ENCODE measurements at regions not wholly inside any gene's neighbourhood (a gene's known extent, or its start where the extent isn't known, plus 50 kb on each side); places are given as distances from the start of the nearest gene placed in this dataset.

- Histone ChIP-seq H3K4me2 (ENCODE audit: low read length) (no peak overlapping the region), H3K79me2 (ENCODE audit: control insufficient read depth, low read length) (no peaks in the 10 kb centered on the region), H4K20me1 (ENCODE audit: control insufficient read depth, insufficient read depth, low read depth, low read length) (no peaks in the 10 kb centered on the region), H3K4me1 (ENCODE audit: control insufficient read depth, low read length) (no peaks in the 10 kb centered on the region), H3K9me3 (ENCODE audit: control insufficient read depth, insufficient read depth, low read length) (no peaks in the 10 kb centered on the region), H3K4me3 (ENCODE audit: low read length) (no peak overlapping the region), H3F3A (ENCODE audit: control insufficient read depth, insufficient read depth) (no peaks in the 10 kb centered on the region), H3K27me3 (ENCODE audit: control insufficient read depth, low read length) (no peaks in the 10 kb centered on the region), H3K36me3 (ENCODE audit: control insufficient read depth, low read length) (no peaks in the 10 kb centered on the region), H3K27ac (ENCODE audit: low read depth, low read length) (no peak overlapping the region), H3K9me2 (replicated peaks; ENCODE audit: control insufficient read depth, low read length) (no peaks in the 10 kb centered on the region)
- TF ChIP-seq EZH2phosphoT487 (IDR thresholded peaks at IDR 0.05; ENCODE audit: borderline replicate concordance, low read length): no peak
- TF ChIP-seq, protein P1, sequence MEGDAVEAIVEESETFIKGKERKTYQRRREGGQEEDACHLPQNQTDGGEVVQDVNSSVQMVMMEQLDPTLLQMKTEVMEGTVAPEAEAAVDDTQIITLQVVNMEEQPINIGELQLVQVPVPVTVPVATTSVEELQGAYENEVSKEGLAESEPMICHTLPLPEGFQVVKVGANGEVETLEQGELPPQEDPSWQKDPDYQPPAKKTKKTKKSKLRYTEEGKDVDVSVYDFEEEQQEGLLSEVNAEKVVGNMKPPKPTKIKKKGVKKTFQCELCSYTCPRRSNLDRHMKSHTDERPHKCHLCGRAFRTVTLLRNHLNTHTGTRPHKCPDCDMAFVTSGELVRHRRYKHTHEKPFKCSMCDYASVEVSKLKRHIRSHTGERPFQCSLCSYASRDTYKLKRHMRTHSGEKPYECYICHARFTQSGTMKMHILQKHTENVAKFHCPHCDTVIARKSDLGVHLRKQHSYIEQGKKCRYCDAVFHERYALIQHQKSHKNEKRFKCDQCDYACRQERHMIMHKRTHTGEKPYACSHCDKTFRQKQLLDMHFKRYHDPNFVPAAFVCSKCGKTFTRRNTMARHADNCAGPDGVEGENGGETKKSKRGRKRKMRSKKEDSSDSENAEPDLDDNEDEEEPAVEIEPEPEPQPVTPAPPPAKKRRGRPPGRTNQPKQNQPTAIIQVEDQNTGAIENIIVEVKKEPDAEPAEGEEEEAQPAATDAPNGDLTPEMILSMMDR (IDR thresholded peaks at IDR 0.05; ENCODE audit: low read depth, low read length, poor library complexity, severe bottlenecking): no peak
Observed at GRCh38 chr6:98323605-98324004, 510.8 kb upstream of the POU3F2 start.

GRCh38 chr6:98324446-98324845 is 509.9 kb upstream of the POU3F2 start:
- H3K4me1 ChIP-seq (ENCODE audit: control insufficient read depth, low read length): no peaks in the 10 kb centered on the region
- no peak overlapping the region for H3K27ac ChIP-seq (ENCODE audit: low read depth, low read length)
- H3K4me3 ChIP-seq (ENCODE audit: low read length): no peak overlapping the region
- H4K20me1 ChIP-seq (ENCODE audit: control insufficient read depth, insufficient read depth, low read depth, low read length): no peaks in the 10 kb centered on the region
- no peaks in the 10 kb centered on the region for H3K36me3 ChIP-seq (ENCODE audit: control insufficient read depth, low read length)
- no peaks in the 10 kb centered on the region for H3F3A ChIP-seq (ENCODE audit: control insufficient read depth, insufficient read depth)
- H3K9me3 ChIP-seq (ENCODE audit: control insufficient read depth, insufficient read depth, low read length): no peaks in the 10 kb centered on the region
- H3K4me2 ChIP-seq (ENCODE audit: low read length): no peak overlapping the region
- no peak for TF ChIP-seq EZH2phosphoT487 (IDR thresholded peaks at IDR 0.05; ENCODE audit: borderline replicate concordance, low read length)
- TF ChIP-seq, protein P1 (IDR thresholded peaks at IDR 0.05; ENCODE audit: low read depth, low read length, poor library complexity, severe bottlenecking): no peak
- no peaks in the 10 kb centered on the region for H3K27me3 ChIP-seq (ENCODE audit: control insufficient read depth, low read length)
- H3K79me2 ChIP-seq (ENCODE audit: control insufficient read depth, low read length): no peaks in the 10 kb centered on the region
- H3K9me2 ChIP-seq (replicated peaks; ENCODE audit: control insufficient read depth, low read length): no peaks in the 10 kb centered on the region

DNA sequence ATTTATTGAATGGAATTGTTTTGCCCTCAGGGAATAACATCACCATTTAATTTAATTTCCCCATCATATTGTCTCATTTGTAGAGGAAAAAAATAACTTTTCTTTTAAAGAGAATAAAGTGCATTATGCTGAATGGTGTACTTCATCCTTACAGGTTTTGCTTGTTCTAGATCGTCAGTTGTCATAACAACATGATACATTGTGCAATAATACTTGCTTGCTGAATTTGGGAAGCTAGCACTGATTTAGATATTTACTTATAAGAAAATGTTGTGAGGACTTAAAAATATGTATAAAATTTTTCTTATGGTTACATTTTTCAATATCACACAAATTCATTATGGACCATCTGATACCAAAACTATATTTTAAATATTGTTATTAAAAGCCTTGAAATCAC is 509.0 kb upstream of the POU3F2 start:
- Histone ChIP-seq H3K36me3 (ENCODE audit: control insufficient read depth, low read length) (no peaks in the 10 kb centered on the region), H3K27ac (ENCODE audit: low read depth, low read length) (no peak overlapping the region), H3K9me3 (ENCODE audit: control insufficient read depth, insufficient read depth, low read length) (no peaks in the 10 kb centered on the region), H3K4me1 (ENCODE audit: control insufficient read depth, low read length) (no peaks in the 10 kb centered on the region), H3K79me2 (ENCODE audit: control insufficient read depth, low read length) (no peaks in the 10 kb centered on the region), H3K9me2 (replicated peaks; ENCODE audit: control insufficient read depth, low read length) (no peaks in the 10 kb centered on the region), H3K27me3 (ENCODE audit: control insufficient read depth, low read length) (no peaks in the 10 kb centered on the region), H4K20me1 (ENCODE audit: control insufficient read depth, insufficient read depth, low read depth, low read length) (no peaks in the 10 kb centered on the region), H3F3A (ENCODE audit: control insufficient read depth, insufficient read depth) (no peaks in the 10 kb centered on the region), H3K4me3 (ENCODE audit: low read length) (no peak overlapping the region), H3K4me2 (ENCODE audit: low read length) (no peak overlapping the region)
- no peak for TF ChIP-seq EZH2phosphoT487 (IDR thresholded peaks at IDR 0.05; ENCODE audit: borderline replicate concordance, low read length)
- TF ChIP-seq, protein P1 (IDR thresholded peaks at IDR 0.05; ENCODE audit: low read depth, low read length, poor library complexity, severe bottlenecking): no peak

GRCh38 chr6:98333273-98333672 is 501.1 kb upstream of the POU3F2 start:
- Histone ChIP-seq H3K9me3 (ENCODE audit: control insufficient read depth, insufficient read depth, low read length) (no peaks in the 10 kb centered on the region), H4K20me1 (ENCODE audit: control insufficient read depth, insufficient read depth, low read depth, low read length) (no peaks in the 10 kb centered on the region), H3F3A (ENCODE audit: control insufficient read depth, insufficient read depth) (no peaks in the 10 kb centered on the region), H3K36me3 (ENCODE audit: control insufficient read depth, low read length) (no peaks in the 10 kb centered on the region), H3K9me2 (replicated peaks; ENCODE audit: control insufficient read depth, low read length) (no peaks in the 10 kb centered on the region), H3K4me2 (ENCODE audit: low read length) (no peak overlapping the region), H3K27me3 (ENCODE audit: control insufficient read depth, low read length) (no peaks in the 10 kb centered on the region), H3K27ac (ENCODE audit: low read depth, low read length) (no peak overlapping the region), H3K4me3 (ENCODE audit: low read length) (no peak overlapping the region), H3K79me2 (ENCODE audit: control insufficient read depth, low read length) (no peaks in the 10 kb centered on the region), H3K4me1 (ENCODE audit: control insufficient read depth, low read length) (no peaks in the 10 kb centered on the region)
- TF ChIP-seq, protein P1 (IDR thresholded peaks at IDR 0.05; ENCODE audit: low read depth, low read length, poor library complexity, severe bottlenecking): no peak
- no peak for TF ChIP-seq EZH2phosphoT487 (IDR thresholded peaks at IDR 0.05; ENCODE audit: borderline replicate concordance, low read length)
